ENCODE measurements at regions not wholly inside any gene's neighbourhood (a gene's known extent, or its start where the extent isn't known, plus 50 kb on each side); places are given as distances from the start of the nearest gene placed in this dataset.
A peak's percentile ranks its signal among the peaks of the same experiment; 100 is the strongest.

DNA sequence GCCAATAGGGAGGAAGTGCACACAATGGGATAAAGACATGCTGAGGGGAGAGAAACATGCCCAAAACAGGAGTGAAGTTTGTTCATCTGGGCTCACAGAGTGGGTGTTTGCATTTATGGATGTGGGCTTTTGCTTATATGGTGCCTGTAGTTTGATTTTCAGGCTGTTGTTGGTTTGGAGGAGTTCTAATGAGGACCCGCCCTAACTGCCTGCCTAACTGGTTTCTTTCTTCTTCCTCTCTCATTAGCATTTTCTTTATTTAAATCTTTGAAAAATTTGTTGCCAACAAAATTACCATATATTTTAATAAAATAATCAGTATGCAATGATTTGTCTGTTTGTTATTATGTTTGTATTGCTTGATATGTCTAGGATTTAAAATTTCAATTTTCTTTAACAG is 1965.8 kb downstream of the C4orf33 start:
- DNase-seq (ENCODE audit: low spot score in 2 of 2) = no peak
- FAIRE-seq = no peak

DNA sequence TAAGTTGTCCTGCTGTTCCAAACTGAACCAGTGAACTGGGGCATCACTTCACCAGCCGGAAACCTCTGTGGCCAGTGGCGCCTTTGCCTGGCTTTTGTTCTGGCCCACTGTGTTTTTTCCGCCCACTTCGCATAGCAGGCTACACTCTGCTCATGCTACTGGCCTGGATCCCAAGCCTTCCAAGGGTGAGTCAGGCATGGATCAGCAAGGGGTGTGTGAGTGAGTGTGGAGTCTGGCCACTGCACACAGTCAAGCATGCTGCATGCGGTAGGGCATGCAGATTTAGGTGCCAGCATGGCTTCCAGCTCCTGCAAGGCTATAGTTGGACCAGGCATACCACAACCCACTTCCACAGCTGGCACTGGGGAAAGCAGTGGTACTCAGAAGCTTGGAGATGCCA is 1967.9 kb downstream of the C4orf33 start:
- DNase-seq (ENCODE audit: low spot score in 2 of 2) (no peak), FAIRE-seq (no peak)

DNA sequence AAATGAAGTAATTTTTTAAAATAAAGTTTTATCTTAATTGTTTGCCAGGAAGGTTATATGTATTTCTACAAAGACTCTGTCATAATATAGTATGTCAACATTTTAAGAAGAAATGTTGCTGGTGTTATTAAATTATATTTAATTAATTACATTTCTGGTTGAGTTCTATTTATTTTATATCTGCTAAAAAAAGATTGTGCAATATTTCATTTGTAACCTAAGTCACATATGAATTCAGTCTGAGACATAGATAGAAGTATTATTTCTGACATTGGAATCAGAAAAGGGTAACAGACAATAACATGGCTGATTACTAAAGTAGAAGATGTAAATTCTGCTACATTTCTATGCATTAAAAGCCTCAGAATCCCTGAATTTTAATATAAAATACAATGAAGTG is 1985.1 kb downstream of the C4orf33 start:
- DNase-seq (ENCODE audit: low spot score in 2 of 2) = no peak
- peak; percentile 77 for FAIRE-seq

DNA sequence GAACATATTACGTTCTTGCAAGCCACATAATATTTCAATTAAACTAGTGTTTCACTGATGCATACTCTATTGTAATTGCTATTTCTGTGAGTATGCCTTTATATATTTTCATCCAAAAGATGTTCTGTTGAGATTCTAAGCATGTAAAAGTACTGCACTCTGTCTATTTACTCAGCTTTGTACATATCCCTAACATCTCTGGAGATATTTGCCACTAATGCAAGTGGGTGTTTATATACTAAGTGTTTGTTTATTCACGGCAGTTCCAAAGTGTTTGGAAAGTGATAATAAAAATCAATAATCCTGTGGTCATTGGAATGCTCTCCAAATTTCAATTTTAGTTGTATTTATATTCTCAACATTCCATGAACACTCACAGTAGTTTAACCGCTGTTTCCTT is 1989.0 kb downstream of the C4orf33 start:
- DNase-seq (ENCODE audit: low spot score in 2 of 2) (no peak), FAIRE-seq (no peak)

DNA sequence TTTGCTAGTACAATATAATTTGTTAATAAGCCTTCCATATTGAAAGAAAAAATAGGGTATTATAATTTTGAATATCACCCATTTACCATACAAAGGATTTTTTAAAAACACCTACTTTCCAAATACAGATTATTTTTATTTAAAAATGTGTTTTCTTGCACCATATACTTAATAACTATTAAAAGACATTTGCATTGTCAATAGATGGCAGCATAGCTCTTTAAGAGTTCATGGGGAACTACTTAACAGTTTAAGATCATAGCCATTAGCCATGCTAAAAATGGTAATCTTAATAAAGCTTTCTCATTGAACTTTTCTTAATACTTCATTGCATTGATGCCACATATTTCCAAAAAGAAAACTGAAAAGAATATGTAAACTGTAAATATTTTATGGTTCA is 1995.9 kb downstream of the C4orf33 start:
- DNase-seq (ENCODE audit: low spot score in 2 of 2) (no peak), FAIRE-seq (peak; percentile 96)

DNA sequence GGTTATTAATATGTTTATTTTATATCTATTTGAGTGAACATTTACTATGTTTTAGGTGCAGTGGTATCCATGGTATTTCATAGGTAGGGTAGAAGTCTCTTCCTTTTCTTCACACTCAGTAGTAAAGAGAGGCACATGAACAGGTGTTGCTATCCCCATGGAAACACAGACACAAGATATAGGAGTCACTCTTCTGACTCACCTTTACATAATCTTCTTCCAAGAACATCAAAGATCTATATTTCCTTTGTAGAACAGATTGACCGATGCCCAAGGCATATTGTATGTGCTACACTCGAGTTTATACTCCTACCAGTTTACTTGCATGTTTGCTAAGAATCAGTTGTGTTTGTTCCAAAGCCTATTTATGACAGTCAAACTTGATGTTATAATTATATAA is 1997.4 kb downstream of the C4orf33 start:
- DNase-seq (ENCODE audit: low spot score in 2 of 2) (no peak), FAIRE-seq (no peak)

DNA sequence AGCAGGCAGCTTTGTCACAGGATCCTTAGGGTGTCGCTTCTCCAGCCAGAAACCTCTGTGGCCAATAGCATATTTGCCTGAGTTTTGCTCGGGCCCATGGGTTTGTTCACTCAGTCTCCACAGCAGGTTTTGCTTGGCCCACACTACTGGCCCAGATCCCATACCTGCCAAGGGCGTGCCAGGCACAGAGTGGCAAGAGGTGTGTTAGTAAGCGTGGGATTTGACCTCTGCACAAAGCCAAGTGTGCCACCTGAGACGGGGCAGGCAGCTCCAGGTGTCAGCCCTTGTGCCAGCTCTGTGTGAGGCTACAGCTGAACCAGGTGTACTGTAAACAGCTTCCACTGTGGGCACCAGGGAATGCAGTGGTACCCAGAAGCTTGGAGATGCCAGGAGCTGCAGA is 2003.0 kb downstream of the C4orf33 start:
- FAIRE-seq = no peak
- DNase-seq (ENCODE audit: low spot score in 2 of 2) = no peak

DNA sequence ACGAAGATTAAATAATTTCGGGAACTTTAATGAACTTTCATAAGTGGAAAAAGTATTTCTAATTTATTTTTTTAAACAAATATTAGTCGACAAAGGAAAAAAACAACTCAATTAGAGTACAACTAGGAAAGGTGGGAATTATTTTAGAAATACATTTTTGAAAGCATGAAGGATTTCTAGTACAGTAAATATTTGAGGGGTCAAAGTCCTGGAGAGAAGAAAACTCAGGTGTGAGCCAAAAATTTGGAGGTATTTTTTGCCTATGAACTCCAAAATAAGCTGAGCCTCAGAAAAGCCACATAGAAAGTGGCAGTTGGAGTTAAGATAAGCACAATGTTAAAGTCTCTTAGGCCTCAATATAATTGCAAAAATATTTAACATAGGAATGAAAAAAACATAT is 2017.3 kb downstream of the C4orf33 start:
- FAIRE-seq (no peak), DNase-seq (ENCODE audit: low spot score in 2 of 2) (no peak)

DNA sequence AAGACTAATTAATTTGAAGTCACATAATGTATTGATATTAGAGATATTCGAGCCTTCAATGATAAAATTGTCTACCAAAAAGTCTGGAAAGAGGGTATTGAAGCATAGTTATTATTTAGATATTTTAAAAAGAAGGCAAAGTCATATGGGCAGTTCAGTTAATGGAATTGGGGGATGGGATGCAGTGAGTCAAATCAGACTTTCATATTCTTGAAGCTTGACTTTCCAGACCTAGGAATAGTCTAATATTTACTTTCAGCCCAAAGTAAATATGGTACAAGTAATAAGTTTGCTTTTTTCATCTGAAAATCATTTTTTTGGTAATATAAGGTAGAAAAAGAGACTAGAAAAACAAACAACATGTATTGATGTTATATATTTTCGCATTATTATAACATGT is 2017.8 kb downstream of the C4orf33 start:
- DNase-seq (ENCODE audit: low spot score in 2 of 2) = no peak
- FAIRE-seq = no peak

DNA sequence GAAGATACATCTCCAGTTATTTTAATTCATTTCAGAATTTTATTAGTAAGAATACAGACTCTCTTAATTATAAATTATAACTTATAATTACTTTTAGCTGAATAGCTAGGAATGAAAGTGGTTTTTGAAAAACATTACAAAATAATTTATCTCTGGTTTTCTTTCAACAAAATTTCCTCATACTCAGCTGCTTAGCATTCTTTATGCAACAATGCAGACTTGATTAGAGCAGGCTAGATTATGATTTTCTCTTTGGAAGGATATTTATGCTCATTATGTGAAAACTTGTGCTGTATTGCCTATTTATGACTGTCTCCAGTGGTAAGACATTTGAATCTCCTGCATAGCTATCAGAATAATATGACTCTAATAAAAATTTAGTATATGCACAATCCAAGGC is 2023.7 kb downstream of the C4orf33 start:
- DNase-seq (ENCODE audit: low spot score in 2 of 2) (no peak), FAIRE-seq (no peak)

DNA sequence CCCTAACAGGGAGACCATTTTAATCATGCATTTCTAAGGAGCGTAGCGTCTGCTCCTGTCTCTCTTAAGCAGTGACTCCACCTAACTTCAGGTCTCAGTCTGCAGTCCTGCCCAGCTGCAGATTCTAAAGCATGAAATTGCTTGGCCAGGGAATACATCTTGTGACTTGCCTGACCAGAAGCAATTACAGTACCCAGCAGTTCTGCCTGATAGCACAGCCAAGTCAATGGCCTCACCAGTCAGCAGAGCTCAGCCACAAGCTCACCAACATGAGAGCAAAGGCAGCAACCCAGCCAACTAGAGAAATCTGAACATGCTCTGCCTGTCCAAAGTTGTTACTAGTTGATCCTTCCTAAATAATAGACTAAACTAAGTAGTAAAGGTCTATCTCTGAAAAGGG is 2011.9 kb upstream of the PCDH10 start:
- FAIRE-seq = no peak
- DNase-seq (ENCODE audit: low spot score in 2 of 2) = no peak

DNA sequence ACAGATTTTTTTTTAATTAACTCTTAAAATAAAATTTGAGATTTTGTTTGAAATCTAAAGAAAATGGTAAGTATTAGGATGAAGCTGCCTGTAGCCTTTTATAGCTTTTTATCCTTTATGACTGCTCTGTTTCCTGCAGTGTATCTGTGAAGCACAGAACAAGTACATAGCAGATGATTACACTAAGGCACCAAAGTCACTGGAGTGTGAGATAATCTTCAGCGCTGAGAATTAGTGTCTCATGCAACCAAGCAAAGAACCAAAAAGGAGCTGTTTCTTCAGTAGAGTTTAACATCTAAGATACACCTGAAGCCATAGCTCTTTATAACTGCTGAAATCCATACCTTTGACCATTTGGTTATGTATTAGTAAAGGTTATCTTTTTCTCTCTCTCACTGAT is 1989.8 kb upstream of the PCDH10 start:
- FAIRE-seq (no peak), DNase-seq (ENCODE audit: low spot score in 2 of 2) (no peak)

DNA sequence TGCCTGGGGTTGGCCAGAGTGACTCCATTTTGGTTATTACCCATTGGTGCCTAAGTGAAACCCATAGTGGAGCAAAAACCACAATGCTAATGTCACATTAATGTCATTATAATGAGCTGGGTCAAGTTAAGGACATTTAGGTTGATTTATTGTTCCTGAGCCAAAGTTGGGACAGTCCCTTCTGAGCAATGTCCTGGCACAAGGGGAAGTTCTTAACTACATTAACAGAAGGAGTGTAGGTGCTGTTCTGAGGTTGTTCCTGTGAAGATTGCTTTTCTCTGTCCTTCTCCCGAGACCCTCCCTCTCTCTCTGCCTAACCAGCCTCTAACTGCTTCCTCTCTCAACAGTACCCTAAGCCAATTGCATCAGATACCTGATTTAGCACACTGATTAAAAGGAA is 1956.8 kb upstream of the PCDH10 start:
- no peak for FAIRE-seq
- no peak for DNase-seq (ENCODE audit: low spot score in 2 of 2)

DNA sequence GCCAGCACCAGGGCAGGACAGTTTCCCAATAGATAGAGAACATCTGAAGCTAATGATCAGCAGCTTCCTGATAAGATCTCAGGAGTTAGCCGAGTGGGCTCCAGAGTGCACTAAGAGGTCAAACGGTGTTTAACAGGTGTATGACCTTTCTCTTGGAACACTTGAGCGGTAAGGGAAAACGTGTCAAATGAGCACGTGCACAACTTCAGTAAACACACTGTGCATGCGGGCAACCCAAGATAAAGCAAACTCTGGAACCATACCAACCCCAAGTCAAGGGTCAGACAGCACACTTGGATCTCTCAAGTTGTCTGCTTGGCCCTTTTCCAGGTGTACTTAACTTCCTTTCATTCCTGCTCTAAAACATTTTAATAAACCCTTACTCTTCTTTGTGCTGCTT is 1941.5 kb upstream of the PCDH10 start:
- FAIRE-seq (no peak), DNase-seq (ENCODE audit: low spot score in 2 of 2) (no peak)

DNA sequence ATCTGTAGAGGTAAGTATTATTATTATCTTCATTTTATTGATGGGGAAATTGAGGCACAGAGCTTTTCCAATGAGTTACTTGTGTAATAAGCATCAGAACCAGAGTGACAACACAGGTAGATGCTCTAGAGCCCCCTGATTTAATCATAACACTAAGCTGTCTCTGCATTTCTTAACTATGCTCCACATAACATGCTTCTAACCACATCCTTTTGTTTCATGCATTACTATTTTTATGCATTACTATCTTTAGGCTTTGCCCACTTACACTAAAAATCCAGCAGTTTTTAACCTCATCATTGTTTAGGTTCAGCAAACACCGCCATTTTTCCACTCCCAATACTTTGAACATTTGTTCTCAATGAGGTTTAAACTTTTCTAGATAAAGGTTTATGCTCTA is 1900.8 kb upstream of the PCDH10 start:
- FAIRE-seq (no peak), DNase-seq (ENCODE audit: low spot score in 2 of 2) (no peak)

DNA sequence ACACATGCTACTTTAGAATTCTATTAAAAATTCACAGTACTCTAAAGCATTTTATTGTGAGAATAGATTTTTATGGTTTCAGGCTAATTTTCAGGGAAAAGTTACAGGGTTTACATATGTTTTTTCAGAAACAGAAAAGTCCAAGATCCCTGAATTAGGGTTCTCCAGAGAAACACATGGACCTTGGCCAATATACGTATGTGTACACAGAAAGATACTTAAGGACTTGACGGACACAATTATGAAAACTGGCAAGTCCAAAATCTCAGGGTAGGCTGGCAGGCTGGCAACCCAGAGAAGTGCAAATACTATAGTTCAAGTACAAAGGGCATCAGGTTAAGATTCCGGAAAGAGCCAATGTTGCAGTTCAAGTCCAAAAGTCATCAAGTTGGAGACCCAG is 1897.8 kb upstream of the PCDH10 start:
- DNase-seq (ENCODE audit: low spot score in 2 of 2) (no peak), FAIRE-seq (no peak)

DNA sequence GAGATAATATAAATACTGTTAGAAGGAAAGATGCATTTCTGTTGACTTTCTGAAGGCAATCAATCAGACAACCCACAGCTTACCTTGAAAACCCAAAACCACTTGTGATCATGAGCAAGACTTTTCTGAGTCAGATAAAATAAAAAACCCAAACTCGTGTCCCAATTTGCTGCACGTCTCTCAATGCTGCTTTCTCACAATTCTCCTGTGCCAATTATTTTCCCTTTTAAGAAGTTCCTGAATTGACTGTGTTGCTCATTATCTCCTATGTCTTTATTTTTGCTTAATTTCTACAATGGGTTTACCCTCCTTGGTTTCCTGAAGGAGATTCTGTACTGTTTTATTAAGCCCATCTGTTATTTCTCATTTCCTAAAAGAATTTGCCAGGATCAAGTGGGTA is 1891.9 kb upstream of the PCDH10 start:
- FAIRE-seq = no peak
- DNase-seq (ENCODE audit: low spot score in 2 of 2) = no peak

DNA sequence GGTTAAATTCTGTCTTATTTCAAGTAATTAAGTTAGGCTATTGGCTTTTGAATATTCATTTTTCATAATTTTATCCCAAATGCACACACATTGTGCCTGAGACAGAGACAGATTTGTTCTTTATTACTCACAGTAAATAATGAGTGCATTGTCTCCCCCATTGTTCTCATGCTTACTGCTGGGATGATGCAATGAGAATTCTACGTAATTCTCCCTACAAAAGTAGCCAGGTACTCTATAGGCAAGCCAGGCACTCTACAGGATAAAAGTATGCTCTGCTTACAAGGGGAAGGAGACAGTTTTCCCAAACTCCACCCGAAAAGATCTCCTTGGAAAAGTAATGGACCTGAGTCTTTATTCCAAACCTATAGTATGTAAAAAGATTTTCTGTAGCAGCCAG is 1890.7 kb upstream of the PCDH10 start:
- DNase-seq (ENCODE audit: low spot score in 2 of 2) (no peak), FAIRE-seq (no peak)

DNA sequence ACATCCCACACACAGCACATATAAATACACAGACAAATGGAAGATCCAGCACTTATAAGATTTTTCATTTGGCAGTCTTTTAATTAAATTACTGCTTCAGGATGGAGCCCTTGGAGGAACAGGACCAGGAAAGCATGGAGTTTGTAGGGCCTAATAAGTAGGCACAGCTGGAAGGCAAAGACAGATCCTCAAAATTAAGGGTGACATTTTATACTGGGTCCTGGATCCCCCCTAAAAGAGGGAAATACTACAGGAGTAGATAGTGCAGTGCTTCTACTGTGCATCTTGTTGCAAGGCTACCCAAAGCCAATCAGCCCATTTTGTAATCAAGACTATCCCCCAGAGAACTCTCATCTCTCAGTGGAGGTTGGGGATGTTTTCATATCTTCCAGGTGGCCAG is 1860.7 kb upstream of the PCDH10 start:
- DNase-seq (ENCODE audit: low spot score in 2 of 2) (no peak), FAIRE-seq (no peak)

DNA sequence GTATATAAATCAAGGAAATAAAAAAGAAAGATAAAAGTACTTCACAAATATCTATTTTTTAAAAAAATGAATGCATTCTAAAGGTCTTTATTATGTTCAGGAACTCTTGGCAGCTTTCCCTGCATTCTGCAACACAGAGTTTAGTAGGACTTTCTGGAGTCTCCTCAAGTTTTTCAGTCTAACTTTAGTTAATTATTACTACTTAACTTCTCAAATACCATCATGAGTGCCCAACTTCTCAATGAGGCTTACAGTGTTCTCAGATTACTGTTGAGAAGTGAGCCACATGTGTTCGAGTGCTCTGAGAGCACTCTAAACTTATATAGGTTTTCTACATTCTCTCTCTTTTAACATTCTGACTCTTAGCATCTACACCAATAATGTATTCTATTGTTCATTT is 1852.9 kb upstream of the PCDH10 start:
- DNase-seq (ENCODE audit: low spot score in 2 of 2) (no peak), FAIRE-seq (no peak)

DNA sequence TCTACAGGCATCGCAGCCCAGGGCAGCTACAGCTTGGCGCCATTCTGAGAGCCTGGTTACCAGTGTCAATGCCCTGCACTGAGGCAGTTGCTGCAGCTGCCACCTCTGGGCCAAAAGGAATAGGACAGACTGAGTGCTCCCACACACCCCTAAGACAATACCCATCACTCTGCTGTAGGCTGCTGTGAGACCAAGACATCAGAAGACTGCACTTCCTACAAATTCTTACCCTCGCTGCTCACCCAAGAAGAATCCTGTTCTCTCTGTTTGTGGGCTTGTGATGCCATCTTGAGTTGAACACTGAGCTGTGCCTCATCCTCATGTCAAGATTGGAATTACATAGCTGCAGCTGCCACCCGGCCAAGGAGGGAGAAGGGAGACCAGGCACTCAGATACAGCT is 1847.0 kb upstream of the PCDH10 start:
- FAIRE-seq = no peak
- no peak for DNase-seq (ENCODE audit: low spot score in 2 of 2)

DNA sequence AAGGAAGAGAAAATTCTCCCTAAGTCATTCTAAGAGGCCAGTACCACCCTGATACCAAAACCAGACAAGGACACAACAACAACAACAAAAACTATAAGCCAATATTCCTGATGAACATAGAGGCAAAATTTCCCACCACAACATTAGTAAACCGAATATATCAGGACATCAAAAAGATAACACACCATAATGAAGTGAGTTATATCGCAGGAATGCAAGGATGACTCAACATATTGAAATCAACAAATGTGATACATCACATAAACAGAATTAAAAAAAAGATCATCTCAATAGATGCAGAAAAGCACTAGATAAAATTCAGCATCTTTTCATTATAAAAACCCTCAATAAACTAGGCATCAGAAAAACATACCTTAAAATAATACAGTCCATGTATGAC is 1844.4 kb upstream of the PCDH10 start:
- FAIRE-seq (no peak), DNase-seq (ENCODE audit: low spot score in 2 of 2) (no peak)

DNA sequence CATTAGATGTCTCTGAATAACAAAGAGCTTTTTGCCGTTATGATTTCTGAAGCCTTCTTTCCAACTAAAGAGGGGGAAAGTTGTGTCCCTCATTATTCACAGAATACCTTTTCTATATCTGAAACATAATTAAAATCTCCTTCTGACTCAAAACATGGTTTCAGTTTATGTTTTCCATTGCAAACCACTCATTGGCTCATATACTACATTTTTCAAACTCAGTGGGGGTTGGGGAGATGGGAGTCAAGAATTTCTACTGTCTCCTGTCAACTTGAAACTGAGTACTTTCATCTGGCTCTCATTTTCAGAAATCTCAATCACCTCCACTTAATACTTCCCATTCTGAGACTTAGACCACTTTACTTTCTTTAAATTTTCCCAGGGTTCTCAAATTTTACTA is 1839.5 kb upstream of the PCDH10 start:
- no peak for FAIRE-seq

DNA sequence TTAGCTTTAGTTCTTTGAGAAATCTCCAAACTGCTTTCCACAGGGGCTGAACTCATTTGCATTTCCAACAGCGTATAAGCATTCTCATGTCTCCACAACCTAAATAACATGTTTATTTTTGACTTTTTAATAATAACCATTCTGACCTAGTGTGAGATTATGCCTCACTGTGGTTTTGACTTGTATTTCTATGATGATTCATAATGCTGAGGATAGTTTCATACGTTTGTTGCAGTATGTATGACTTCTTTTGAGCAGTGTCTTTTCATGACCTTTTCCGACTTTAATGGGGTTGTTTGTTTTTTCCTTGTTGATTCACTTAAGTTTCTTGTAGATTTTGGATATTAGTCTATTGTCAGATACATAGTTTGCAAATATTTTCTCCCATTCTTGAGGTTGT is 1833.0 kb upstream of the PCDH10 start:
- DNase-seq (ENCODE audit: low spot score in 2 of 2) (no peak), FAIRE-seq (no peak)

More for the DNA sequence above, 1839.5 kb upstream of the PCDH10 start:
- DNase-seq (ENCODE audit: low spot score in 2 of 2) = no peak
